Panc1 (cell line): ENCODE measurements at regions not wholly inside any gene's neighbourhood (a gene's known extent, or its start where the extent isn't known, plus 50 kb on each side); places are given as distances from the start of the nearest gene placed in this dataset.

ENCODE experiments used
- CTCF ChIP-seq: fragments of 450-650 bp; IDR thresholded peaks from 2 replicates; pipeline ENCODE4 v1.5.1; 2017; ENCODE audit warnings: mild to moderate bottlenecking
- POLR2AphosphoS5 ChIP-seq: IDR thresholded peaks from 2 replicates; pipeline ENCODE4 v1.6.1; 2012; ENCODE audit warnings: mild to moderate bottlenecking, low read depth, low read length, moderate library complexity

GRCh38 chr17:14460516-14461226 is 159.8 kb downstream of the HS3ST3B1 start:
- no peak for TF ChIP-seq CTCF
- TF ChIP-seq POLR2AphosphoS5: no peak
